ENCODE measurements at regions not wholly inside any gene's neighbourhood (a gene's known extent, or its start where the extent isn't known, plus 50 kb on each side); places are given as distances from the start of the nearest gene placed in this dataset.

DNA sequence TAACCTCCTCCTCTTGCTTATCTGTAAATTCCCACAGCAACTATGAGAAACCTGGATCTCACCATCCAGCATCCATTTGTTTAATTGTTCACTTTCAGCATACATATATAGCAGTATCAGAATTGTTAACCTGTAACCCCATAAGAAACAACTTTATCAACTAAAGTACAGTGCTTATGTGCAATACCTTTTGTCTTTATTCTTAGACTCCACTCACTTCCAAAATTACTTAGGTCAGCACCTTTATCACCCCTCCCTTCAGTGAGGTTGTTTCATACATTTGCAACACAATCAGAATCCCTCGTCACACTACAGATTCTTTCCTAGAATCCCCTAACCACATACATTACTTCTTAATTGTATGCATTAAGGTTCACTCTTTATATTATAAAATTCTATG is 225.9 kb upstream of the NCKAP5 start:
- H3K79me2 ChIP-seq (replicated peaks; ENCODE audit: insufficient read depth), result no peaks in the 10 kb centered on the region
- no peak overlapping the region for H3K4me3 ChIP-seq
- H3K27me3 Mint-ChIP-seq (ENCODE audit: insufficient read depth, low read depth, poor library complexity), result no peaks in the 10 kb centered on the region
- H3K27ac ChIP-seq (ENCODE audit: low read depth), result no peak overlapping the region
- H3K36me3 ChIP-seq (ENCODE audit: insufficient read depth), result no peaks in the 10 kb centered on the region
- H3K4me1 Mint-ChIP-seq, result peaks cover 4% of the 10 kb centered on the region; the same call in 2 of the 3 replicates
- H3K36me3 Mint-ChIP-seq (ENCODE audit: low read depth), result no peaks in the 10 kb centered on the region
- H3K4me2 ChIP-seq, result no peak overlapping the region
- no peaks in the 10 kb centered on the region; the same call in 1 of the 2 replicates for H3K9me2 ChIP-seq (ENCODE audit: insufficient read depth)
- DNase-seq (ENCODE audit: low spot score) (no peak), ATAC-seq (no peak)
- peaks cover 24% of the 10 kb centered on the region; the same call in 2 of the 3 replicates for H3K9me3 Mint-ChIP-seq
- no peaks in the 10 kb centered on the region for H3K27me3 ChIP-seq (ENCODE audit: insufficient read depth)
- no peak overlapping the region for H2AFZ ChIP-seq
- H3F3A ChIP-seq (replicated peaks; ENCODE audit: low read depth), result no peaks in the 10 kb centered on the region
- no peak overlapping the region for H3K27ac Mint-ChIP-seq
- H3K4me3 Mint-ChIP-seq, result no peak overlapping the region
- H4K20me1 ChIP-seq (replicated peaks; ENCODE audit: insufficient read depth), result no peaks in the 10 kb centered on the region
- no peaks in the 10 kb centered on the region for H3K4me1 ChIP-seq (ENCODE audit: insufficient read depth)
- TF ChIP-seq, protein P1, sequence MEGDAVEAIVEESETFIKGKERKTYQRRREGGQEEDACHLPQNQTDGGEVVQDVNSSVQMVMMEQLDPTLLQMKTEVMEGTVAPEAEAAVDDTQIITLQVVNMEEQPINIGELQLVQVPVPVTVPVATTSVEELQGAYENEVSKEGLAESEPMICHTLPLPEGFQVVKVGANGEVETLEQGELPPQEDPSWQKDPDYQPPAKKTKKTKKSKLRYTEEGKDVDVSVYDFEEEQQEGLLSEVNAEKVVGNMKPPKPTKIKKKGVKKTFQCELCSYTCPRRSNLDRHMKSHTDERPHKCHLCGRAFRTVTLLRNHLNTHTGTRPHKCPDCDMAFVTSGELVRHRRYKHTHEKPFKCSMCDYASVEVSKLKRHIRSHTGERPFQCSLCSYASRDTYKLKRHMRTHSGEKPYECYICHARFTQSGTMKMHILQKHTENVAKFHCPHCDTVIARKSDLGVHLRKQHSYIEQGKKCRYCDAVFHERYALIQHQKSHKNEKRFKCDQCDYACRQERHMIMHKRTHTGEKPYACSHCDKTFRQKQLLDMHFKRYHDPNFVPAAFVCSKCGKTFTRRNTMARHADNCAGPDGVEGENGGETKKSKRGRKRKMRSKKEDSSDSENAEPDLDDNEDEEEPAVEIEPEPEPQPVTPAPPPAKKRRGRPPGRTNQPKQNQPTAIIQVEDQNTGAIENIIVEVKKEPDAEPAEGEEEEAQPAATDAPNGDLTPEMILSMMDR (conservative IDR thresholded peaks at IDR 0.05; ENCODE audit: low read depth in 2 of 2), result no peak
- TF ChIP-seq NANOG (IDR thresholded peaks at IDR 0.05; ENCODE audit: borderline replicate concordance) (no peak), EZH2 (IDR thresholded peaks at IDR 0.05; ENCODE audit: low read depth, unreplicated experiment) (no peak), EZH2phosphoT487 (IDR thresholded peaks at IDR 0.05; ENCODE audit: unreplicated experiment) (no peak), ZNF114 (CRISPR knock-in tag; IDR thresholded peaks at IDR 0.05) (no peak), ZNF331 (CRISPR knock-in tag; IDR thresholded peaks at IDR 0.05; ENCODE audit: low read depth) (no peak), JUNB (IDR thresholded peaks at IDR 0.05; ENCODE audit: unreplicated experiment) (no peak), POLR2AphosphoS5 (IDR thresholded peaks at IDR 0.05; ENCODE audit: low read depth) (no peak), CREB1 (CRISPR knock-in tag; IDR thresholded peaks at IDR 0.05; ENCODE audit: low read depth) (no peak)
- TF ChIP-seq, protein P2, sequence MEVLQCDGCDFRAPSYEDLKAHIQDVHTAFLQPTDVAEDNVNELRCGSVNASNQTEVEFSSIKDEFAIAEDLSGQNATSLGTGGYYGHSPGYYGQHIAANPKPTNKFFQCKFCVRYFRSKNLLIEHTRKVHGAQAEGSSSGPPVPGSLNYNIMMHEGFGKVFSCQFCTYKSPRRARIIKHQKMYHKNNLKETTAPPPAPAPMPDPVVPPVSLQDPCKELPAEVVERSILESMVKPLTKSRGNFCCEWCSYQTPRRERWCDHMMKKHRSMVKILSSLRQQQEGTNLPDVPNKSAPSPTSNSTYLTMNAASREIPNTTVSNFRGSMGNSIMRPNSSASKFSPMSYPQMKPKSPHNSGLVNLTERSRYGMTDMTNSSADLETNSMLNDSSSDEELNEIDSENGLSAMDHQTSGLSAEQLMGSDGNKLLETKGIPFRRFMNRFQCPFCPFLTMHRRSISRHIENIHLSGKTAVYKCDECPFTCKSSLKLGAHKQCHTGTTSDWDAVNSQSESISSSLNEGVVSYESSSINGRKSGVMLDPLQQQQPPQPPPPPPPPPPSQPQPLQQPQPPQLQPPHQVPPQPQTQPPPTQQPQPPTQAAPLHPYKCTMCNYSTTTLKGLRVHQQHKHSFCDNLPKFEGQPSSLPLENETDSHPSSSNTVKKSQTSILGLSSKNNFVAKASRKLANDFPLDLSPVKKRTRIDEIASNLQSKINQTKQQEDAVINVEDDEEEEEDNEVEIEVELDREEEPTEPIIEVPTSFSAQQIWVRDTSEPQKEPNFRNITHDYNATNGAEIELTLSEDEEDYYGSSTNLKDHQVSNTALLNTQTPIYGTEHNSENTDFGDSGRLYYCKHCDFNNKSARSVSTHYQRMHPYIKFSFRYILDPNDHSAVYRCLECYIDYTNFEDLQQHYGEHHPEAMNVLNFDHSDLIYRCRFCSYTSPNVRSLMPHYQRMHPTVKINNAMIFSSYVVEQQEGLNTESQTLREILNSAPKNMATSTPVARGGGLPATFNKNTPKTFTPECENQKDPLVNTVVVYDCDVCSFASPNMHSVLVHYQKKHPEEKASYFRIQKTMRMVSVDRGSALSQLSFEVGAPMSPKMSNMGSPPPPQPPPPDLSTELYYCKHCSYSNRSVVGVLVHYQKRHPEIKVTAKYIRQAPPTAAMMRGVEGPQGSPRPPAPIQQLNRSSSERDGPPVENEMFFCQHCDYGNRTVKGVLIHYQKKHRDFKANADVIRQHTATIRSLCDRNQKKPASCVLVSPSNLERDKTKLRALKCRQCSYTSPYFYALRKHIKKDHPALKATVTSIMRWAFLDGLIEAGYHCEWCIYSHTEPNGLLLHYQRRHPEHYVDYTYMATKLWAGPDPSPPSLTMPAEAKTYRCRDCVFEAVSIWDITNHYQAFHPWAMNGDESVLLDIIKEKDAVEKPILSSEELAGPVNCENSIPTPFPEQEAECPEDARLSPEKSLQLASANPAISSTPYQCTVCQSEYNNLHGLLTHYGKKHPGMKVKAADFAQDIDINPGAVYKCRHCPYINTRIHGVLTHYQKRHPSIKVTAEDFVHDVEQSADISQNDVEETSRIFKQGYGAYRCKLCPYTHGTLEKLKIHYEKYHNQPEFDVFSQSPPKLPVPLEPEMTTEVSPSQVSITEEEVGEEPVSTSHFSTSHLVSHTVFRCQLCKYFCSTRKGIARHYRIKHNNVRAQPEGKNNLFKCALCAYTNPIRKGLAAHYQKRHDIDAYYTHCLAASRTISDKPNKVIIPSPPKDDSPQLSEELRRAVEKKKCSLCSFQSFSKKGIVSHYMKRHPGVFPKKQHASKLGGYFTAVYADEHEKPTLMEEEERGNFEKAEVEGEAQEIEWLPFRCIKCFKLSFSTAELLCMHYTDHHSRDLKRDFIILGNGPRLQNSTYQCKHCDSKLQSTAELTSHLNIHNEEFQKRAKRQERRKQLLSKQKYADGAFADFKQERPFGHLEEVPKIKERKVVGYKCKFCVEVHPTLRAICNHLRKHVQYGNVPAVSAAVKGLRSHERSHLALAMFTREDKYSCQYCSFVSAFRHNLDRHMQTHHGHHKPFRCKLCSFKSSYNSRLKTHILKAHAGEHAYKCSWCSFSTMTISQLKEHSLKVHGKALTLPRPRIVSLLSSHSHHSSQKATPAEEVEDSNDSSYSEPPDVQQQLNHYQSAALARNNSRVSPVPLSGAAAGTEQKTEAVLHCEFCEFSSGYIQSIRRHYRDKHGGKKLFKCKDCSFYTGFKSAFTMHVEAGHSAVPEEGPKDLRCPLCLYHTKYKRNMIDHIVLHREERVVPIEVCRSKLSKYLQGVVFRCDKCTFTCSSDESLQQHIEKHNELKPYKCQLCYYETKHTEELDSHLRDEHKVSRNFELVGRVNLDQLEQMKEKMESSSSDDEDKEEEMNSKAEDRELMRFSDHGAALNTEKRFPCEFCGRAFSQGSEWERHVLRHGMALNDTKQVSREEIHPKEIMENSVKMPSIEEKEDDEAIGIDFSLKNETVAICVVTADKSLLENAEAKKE (CRISPR knock-in tag; IDR thresholded peaks at IDR 0.05), result no peak
- TF ChIP-seq, protein P3, sequence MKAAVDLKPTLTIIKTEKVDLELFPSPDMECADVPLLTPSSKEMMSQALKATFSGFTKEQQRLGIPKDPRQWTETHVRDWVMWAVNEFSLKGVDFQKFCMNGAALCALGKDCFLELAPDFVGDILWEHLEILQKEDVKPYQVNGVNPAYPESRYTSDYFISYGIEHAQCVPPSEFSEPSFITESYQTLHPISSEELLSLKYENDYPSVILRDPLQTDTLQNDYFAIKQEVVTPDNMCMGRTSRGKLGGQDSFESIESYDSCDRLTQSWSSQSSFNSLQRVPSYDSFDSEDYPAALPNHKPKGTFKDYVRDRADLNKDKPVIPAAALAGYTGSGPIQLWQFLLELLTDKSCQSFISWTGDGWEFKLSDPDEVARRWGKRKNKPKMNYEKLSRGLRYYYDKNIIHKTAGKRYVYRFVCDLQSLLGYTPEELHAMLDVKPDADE (IDR thresholded peaks at IDR 0.05), result no peak
- TF ChIP-seq, protein P4, sequence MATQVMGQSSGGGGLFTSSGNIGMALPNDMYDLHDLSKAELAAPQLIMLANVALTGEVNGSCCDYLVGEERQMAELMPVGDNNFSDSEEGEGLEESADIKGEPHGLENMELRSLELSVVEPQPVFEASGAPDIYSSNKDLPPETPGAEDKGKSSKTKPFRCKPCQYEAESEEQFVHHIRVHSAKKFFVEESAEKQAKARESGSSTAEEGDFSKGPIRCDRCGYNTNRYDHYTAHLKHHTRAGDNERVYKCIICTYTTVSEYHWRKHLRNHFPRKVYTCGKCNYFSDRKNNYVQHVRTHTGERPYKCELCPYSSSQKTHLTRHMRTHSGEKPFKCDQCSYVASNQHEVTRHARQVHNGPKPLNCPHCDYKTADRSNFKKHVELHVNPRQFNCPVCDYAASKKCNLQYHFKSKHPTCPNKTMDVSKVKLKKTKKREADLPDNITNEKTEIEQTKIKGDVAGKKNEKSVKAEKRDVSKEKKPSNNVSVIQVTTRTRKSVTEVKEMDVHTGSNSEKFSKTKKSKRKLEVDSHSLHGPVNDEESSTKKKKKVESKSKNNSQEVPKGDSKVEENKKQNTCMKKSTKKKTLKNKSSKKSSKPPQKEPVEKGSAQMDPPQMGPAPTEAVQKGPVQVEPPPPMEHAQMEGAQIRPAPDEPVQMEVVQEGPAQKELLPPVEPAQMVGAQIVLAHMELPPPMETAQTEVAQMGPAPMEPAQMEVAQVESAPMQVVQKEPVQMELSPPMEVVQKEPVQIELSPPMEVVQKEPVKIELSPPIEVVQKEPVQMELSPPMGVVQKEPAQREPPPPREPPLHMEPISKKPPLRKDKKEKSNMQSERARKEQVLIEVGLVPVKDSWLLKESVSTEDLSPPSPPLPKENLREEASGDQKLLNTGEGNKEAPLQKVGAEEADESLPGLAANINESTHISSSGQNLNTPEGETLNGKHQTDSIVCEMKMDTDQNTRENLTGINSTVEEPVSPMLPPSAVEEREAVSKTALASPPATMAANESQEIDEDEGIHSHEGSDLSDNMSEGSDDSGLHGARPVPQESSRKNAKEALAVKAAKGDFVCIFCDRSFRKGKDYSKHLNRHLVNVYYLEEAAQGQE (IDR thresholded peaks at IDR 0.05; ENCODE audit: unreplicated experiment), result no peak

Data from GM23338 (cell line).